ENCODE measurements at regions not wholly inside any gene's neighbourhood (a gene's known extent, or its start where the extent isn't known, plus 50 kb on each side); places are given as distances from the start of the nearest gene placed in this dataset.

DNA sequence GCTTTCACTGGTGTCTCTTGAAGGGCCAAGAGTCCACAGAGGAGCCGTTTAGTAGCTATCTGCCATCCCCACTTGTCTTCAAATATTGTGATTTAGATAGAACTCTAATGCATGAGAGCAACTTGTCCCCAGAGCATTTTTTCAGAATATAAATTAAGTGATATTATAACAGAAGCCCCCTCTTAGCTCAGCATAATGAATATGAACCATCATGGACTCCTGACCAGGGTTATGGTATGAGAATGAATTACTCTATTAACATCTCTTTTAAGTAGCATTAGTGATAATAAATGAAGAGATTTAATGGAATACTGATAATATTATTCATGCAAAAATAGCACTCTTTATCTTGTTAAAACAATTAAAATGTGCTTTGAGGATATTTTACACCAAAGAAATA lies 709.6 kb downstream of the GALR1 start:
- no peak for TF ChIP-seq PPARA (CRISPR knock-in tag; IDR thresholded peaks at IDR 0.05; ENCODE audit: borderline replicate concordance)
- TF ChIP-seq ZFP30 (CRISPR knock-in tag; IDR thresholded peaks at IDR 0.05), result no peak
- TF ChIP-seq OSR1 (CRISPR knock-in tag; IDR thresholded peaks at IDR 0.05), result no peak
